PC-3 (cell line): ENCODE measurements at regions not wholly inside any gene's neighbourhood (a gene's known extent, or its start where the extent isn't known, plus 50 kb on each side); places are given as distances from the start of the nearest gene placed in this dataset.

Experiments
- EZH2 ChIP-seq: fragments of 300-600 bp; sonication (generic); IDR thresholded peaks from one replicate; pipeline ENCODE4 v1.6.1; 2017; ENCODE audit warnings: antibody characterized with exemption, mild to moderate bottlenecking, low read length; ENCODE audit not compliant: unreplicated experiment
- EZH2phosphoT487 ChIP-seq: fragments of 300-600 bp; sonication (generic); IDR thresholded peaks from 2 replicates; pipeline ENCODE4 v1.6.1; 2018; ENCODE audit warnings: mild to moderate bottlenecking, antibody characterized with exemption, low read length, borderline replicate concordance
- TF ChIP-seq, protein P1 (sequence below): fragments of 300-600 bp; sonication (generic); conservative IDR thresholded peaks from 2 replicates; pipeline ENCODE4 v1.5.1; 2017; ENCODE audit warnings: antibody characterized with exemption, low read depth, mild to moderate bottlenecking, low read length

DNA sequence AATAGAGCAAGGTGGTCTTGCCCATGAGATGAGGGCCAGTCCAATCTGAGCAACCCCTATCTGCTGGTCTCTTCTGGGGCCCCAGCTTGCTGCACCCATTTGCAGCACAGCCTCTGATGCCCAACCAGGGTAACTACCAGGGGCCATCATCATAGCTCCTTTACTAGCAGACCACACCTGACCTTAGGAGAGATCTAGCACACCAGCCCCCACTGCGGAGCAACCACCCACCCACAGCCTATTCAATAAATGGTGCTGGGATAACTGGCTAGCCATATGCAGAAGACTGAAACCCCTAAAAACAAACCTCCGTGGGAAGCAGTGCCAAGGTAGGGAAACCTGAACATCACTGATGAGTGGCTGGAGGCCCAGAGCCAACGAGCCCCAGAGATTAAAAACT is 196.1 kb upstream of the RBBP8 start:
- TF ChIP-seq, protein P1, sequence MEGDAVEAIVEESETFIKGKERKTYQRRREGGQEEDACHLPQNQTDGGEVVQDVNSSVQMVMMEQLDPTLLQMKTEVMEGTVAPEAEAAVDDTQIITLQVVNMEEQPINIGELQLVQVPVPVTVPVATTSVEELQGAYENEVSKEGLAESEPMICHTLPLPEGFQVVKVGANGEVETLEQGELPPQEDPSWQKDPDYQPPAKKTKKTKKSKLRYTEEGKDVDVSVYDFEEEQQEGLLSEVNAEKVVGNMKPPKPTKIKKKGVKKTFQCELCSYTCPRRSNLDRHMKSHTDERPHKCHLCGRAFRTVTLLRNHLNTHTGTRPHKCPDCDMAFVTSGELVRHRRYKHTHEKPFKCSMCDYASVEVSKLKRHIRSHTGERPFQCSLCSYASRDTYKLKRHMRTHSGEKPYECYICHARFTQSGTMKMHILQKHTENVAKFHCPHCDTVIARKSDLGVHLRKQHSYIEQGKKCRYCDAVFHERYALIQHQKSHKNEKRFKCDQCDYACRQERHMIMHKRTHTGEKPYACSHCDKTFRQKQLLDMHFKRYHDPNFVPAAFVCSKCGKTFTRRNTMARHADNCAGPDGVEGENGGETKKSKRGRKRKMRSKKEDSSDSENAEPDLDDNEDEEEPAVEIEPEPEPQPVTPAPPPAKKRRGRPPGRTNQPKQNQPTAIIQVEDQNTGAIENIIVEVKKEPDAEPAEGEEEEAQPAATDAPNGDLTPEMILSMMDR: no peak
- TF ChIP-seq EZH2phosphoT487 (no peak), EZH2 (no peak)
